ENCODE measurements at regions not wholly inside any gene's neighbourhood (a gene's known extent, or its start where the extent isn't known, plus 50 kb on each side); places are given as distances from the start of the nearest gene placed in this dataset.

GRCh38 chr2:58876126-58876525, 635.0 kb upstream of the FANCL start (continued):
- TF ChIP-seq SIX5 (IDR thresholded peaks at IDR 0.05; ENCODE audit: low read depth, low read length) (no peak), FOSL1 (IDR thresholded peaks at IDR 0.05; ENCODE audit: insufficient read depth, low read depth, low read length) (no peak), SP4 (IDR thresholded peaks at IDR 0.05; ENCODE audit: low read length) (no peak), ASH2L (IDR thresholded peaks at IDR 0.05; ENCODE audit: low read length) (no peak), POLR2AphosphoS5 (IDR thresholded peaks at IDR 0.05; ENCODE audit: low read depth, low read length) (no peak), YY1 (IDR thresholded peaks at IDR 0.05; ENCODE audit: low read depth, low read length) (no peak)
